HL-60 (cell line): ENCODE measurements at regions not wholly inside any gene's neighbourhood (a gene's known extent, or its start where the extent isn't known, plus 50 kb on each side); places are given as distances from the start of the nearest gene placed in this dataset.

ENCODE experiments used
- DNase-seq, 2 experiments: peaks; one replicate each; pipeline ENCODE4 v3.0.0-alpha.2; 2010 to 2020; ENCODE audit warnings: low read depth in 1 of 2, low spot score in 1 of 2
- H3K27ac ChIP-seq: fragments of 250-450 bp; sonication (Bioruptor Pico); replicated peaks from 2 replicates; pipeline ENCODE4 v1.5.1; 2020; ENCODE audit warnings: mild to moderate bottlenecking, moderate library complexity
- H3K27me3 ChIP-seq: fragments of 250-450 bp; sonication (Bioruptor Pico); 2 replicates; pipeline ENCODE4 v1.5.1; 2021; ENCODE audit warnings: mild to moderate bottlenecking, moderate library complexity; ENCODE audit not compliant: insufficient read depth, poor library complexity, severe bottlenecking
- H3K4me3 ChIP-seq: replicated peaks from 2 replicates; pipeline ENCODE4 v1.5.1; 2011; ENCODE audit warnings: mild to moderate bottlenecking, control low read depth, low read length; ENCODE audit not compliant: insufficient read depth
- CTCF ChIP-seq: IDR thresholded peaks from one replicate; pipeline ENCODE4 v1.5.1; 2011; ENCODE audit warnings: low read length, control low read depth, inconsistent platforms; ENCODE audit not compliant: insufficient read depth
- GABPA ChIP-seq: IDR thresholded peaks from 2 replicates; pipeline ENCODE4 v1.6.1; 2012; ENCODE audit warnings: low read depth
- POLR2AphosphoS5 ChIP-seq: IDR thresholded peaks from 2 replicates; pipeline ENCODE4 v1.6.1; 2012; ENCODE audit warnings: low read depth
- SPI1 ChIP-seq: IDR thresholded peaks from 2 replicates; pipeline ENCODE4 v1.6.1; 2012; ENCODE audit warnings: low read depth, mild to moderate bottlenecking, borderline replicate concordance
- TF ChIP-seq, protein P1 (sequence below): IDR thresholded peaks from 2 replicates; pipeline ENCODE4 v1.6.1; 2012; ENCODE audit warnings: low read depth; ENCODE audit not compliant: insufficient replicate concordance

- TF ChIP-seq CTCF (no peak), POLR2AphosphoS5 (no peak), GABPA (no peak), SPI1 (no peak)
- TF ChIP-seq, protein P1, sequence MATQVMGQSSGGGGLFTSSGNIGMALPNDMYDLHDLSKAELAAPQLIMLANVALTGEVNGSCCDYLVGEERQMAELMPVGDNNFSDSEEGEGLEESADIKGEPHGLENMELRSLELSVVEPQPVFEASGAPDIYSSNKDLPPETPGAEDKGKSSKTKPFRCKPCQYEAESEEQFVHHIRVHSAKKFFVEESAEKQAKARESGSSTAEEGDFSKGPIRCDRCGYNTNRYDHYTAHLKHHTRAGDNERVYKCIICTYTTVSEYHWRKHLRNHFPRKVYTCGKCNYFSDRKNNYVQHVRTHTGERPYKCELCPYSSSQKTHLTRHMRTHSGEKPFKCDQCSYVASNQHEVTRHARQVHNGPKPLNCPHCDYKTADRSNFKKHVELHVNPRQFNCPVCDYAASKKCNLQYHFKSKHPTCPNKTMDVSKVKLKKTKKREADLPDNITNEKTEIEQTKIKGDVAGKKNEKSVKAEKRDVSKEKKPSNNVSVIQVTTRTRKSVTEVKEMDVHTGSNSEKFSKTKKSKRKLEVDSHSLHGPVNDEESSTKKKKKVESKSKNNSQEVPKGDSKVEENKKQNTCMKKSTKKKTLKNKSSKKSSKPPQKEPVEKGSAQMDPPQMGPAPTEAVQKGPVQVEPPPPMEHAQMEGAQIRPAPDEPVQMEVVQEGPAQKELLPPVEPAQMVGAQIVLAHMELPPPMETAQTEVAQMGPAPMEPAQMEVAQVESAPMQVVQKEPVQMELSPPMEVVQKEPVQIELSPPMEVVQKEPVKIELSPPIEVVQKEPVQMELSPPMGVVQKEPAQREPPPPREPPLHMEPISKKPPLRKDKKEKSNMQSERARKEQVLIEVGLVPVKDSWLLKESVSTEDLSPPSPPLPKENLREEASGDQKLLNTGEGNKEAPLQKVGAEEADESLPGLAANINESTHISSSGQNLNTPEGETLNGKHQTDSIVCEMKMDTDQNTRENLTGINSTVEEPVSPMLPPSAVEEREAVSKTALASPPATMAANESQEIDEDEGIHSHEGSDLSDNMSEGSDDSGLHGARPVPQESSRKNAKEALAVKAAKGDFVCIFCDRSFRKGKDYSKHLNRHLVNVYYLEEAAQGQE = no peak
- Histone ChIP-seq H3K4me3 (no peak overlapping the region), H3K27me3 (no peaks in the 10 kb centered on the region), H3K27ac (no peak overlapping the region)
- DNase-seq = no peak
Observed at GRCh38 chr6:40724886-40725285, 137.7 kb upstream of the LRFN2 start.

GRCh38 chr6:40723967-40724366 lies 136.8 kb upstream of the LRFN2 start:
- TF ChIP-seq SPI1 = no peak
- TF ChIP-seq GABPA = no peak
- TF ChIP-seq CTCF = no peak
- TF ChIP-seq, protein P1 = no peak
- no peak for TF ChIP-seq POLR2AphosphoS5
- H3K27ac ChIP-seq = no peak overlapping the region
- no peak overlapping the region for H3K4me3 ChIP-seq
- no peaks in the 10 kb centered on the region for H3K27me3 ChIP-seq
- DNase-seq = no peak

DNA sequence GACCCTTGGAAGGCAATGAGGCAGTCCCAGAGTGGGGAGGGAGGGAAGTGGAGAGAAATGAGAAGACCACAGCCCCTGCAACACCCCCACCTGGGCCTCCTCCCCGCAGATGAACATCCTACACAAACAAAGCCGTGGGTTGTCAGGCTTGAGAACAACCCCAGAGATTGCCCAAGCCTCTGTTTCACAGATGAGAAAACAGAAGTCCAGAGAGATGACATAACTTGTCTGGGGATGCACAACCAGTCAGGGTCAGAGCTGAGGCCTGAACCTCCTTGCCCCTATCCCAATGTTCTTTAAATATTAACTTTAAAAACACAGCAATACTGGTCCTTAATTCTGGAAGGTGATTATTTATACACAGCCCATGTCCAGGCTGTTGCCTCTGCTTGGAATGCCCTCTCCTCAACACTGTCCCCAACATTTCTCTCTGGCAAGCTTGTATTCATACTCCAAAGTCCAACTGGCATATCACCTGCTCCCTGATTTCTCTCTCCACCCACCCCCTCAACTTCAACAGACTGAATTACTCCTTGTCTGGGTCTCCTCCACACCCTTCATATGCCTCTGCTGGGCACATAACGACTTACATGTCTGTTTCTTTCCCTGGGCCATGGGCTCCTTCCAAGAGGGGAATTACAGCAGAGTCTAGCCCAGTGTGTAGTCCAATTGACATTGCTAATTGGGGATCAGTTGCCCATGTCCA lies 135.5 kb upstream of the LRFN2 start:
- Histone ChIP-seq H3K27ac (no peak overlapping the region), H3K4me3 (no peak overlapping the region), H3K27me3 (no peaks in the 10 kb centered on the region)
- TF ChIP-seq POLR2AphosphoS5 = no peak
- no peak for TF ChIP-seq CTCF
- TF ChIP-seq SPI1 = no peak
- no peak for TF ChIP-seq GABPA
- TF ChIP-seq, protein P1 = no peak
- peak in 1 of 2 experiments; percentile 24 for DNase-seq
